HEK293T (cell line): ENCODE measurements at regions not wholly inside any gene's neighbourhood (a gene's known extent, or its start where the extent isn't known, plus 50 kb on each side); places are given as distances from the start of the nearest gene placed in this dataset.

Experiments
- ARNT ChIP-seq: fragments of 450-650 bp; IDR thresholded peaks from 2 replicates; pipeline ENCODE4 v1.6.1; 2017; ENCODE audit warnings: mild to moderate bottlenecking
- FOXM1 ChIP-seq: fragments of 450-650 bp; IDR thresholded peaks from 2 replicates; pipeline ENCODE4 v1.6.1; 2017; ENCODE audit warnings: mild to moderate bottlenecking, borderline replicate concordance
- SP1 ChIP-seq: fragments of 450-650 bp; IDR thresholded peaks from 2 replicates; pipeline ENCODE4 v1.6.1; 2017
- SUZ12 ChIP-seq: fragments of 450-650 bp; IDR thresholded peaks from 2 replicates; pipeline ENCODE4 v1.6.1; 2016; ENCODE audit warnings: mild to moderate bottlenecking
- ZNF384 ChIP-seq: fragments of 450-650 bp; IDR thresholded peaks from 2 replicates; pipeline ENCODE4 v1.6.1; 2016

- no peak for TF ChIP-seq ZNF384
- no peak for TF ChIP-seq FOXM1
- no peak for TF ChIP-seq SUZ12
- no peak for TF ChIP-seq ARNT
- no peak for TF ChIP-seq SP1
These were observed 93.9 kb upstream of the AMN1 start for GRCh38 chr12:31822761-31823160.
